HG02642 (cell line): ENCODE measurements at regions not wholly inside any gene's neighbourhood (a gene's known extent, or its start where the extent isn't known, plus 50 kb on each side); places are given as distances from the start of the nearest gene placed in this dataset.

Experiments used
- ATAC-seq: cut with Tn5 transposase; IDR thresholded peaks from one replicate; pipeline ENCODE4 v1.9.1; 2021; ENCODE audit warnings: mild to moderate bottlenecking; ENCODE audit not compliant: unreplicated experiment, poor library complexity

GRCh38 chr7:125504848-125505247 is 575.2 kb upstream of the POT1 start:
- no peak for ATAC-seq

- ATAC-seq, result no peak
Measured at GRCh38 chr7:125495997-125496396, 566.4 kb upstream of the POT1 start.

GRCh38 chr7:125492521-125492920 is 562.9 kb upstream of the POT1 start:
- no peak for ATAC-seq

- ATAC-seq, result no peak
Measured at GRCh38 chr7:125491137-125491536, 561.5 kb upstream of the POT1 start.

DNA sequence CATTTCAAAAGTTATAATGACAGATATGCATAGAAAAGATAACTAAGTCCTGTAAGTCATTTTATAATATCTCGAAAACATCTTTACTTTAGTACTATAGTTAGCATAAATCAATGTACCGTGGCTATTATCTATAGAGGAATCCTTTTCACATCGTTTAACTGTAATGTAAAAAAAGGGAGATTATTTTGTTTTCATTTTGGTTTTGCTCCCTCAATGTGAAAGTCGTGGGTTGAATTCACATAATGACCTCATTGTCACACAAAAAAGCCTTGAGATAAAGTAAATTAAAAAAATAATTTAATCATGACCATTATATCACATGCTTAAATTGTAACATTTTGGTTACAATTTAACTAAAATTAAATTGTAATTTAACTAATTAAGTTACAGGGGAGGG is 560.5 kb upstream of the POT1 start:
- ATAC-seq, result no peak

GRCh38 chr7:125485223-125485622 is 555.6 kb upstream of the POT1 start:
- ATAC-seq, result no peak

GRCh38 chr7:125484755-125485154 is 555.1 kb upstream of the POT1 start:
- ATAC-seq, result no peak

DNA sequence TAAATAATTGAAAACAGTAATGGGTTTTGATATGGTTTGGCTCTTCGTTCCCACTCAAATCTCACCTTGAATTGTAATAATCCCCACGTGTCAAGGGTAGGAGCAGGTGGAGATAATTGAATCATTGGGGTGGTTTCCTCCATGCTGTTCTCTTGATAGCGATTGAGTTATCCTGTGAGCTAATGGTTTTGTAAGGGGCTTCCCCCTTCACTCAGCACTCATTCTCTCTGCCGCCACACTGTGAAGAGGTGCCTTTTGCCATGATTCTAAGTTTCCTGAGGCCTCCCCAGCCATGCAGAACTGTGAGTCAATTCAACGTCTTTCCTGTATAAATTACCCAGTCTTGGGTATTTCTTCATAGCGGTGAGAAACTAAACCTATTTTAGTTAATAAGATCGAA is 551.7 kb upstream of the POT1 start:
- ATAC-seq, result no peak

GRCh38 chr7:125480762-125481161 is 551.1 kb upstream of the POT1 start:
- no peak for ATAC-seq

DNA sequence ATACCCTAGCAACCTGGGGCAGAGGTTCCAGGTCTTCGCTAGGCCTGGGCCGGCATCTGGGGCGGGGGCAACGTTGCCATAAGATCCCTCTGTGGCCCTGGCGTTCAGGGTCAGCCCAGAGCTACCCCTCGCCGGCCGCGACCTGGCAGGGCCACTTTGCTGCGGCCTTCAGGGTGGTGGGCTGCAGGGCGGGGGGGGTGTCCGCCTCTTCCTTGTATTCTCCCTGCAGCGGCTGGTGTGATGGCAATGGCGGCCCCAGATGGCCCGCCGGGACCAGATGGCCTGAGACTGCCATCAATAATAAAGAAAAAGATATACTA is 539.2 kb upstream of the POT1 start:
- no peak for ATAC-seq

DNA sequence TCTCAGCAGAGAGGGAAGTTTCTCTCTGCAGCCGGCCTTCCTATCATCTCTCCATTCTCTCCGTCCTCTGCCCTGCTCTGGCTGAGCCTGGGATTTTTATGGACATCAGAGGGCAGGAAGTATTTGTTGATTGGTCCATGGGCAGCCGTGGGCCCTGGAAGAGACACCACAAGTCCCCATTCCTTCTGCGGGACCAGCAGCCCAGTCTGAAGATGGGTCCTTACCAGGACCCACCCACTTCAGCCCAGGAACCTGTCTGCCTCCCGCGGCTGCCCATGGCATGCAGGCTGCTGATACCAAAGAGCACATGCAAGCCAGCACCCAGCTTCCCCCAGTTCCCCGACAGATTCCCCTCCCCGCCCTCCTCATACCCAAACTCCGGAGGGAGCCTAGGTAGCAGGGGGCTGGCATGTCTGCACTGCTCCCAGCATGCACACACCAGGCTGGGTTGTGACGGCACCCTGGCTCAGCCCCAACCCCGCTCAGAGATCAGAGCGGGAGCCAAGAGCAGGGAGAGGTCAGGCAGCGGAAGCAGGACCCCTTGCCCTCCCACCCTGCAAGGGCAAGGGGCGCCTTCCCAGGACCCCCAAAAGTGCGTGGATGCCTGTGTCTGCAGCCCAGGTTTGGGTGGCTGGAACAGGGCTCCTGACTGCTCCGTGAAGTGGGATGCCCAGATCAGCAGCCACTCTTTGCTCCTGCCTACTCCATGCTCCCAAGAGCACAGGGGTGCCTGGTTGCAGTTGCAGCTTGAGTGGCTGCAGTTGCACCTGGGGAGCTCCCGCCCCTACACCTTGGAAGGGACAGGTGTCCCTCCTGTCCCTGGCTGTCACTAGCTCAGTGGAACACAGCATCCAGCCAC is 538.6 kb upstream of the POT1 start:
- no peak for ATAC-seq

DNA sequence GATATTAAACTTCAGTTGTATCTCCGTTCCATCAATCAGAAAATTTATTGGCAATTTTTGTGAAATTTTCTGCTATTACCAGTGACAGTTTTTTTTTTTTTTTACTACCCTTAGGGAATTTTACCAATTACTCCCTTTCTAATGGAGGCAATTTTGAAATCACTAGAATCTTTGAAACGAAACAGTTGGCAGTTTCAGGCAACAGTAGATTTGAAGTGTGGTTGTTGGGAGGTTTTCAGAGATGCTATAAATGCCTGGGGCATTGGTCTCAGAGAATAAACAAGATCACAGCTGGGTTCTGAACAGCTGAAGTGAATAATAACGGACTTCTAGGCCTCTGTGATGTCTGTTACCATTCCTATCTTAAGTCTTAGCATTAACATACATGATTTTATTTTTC is 535.9 kb upstream of the POT1 start:
- no peak for ATAC-seq

DNA sequence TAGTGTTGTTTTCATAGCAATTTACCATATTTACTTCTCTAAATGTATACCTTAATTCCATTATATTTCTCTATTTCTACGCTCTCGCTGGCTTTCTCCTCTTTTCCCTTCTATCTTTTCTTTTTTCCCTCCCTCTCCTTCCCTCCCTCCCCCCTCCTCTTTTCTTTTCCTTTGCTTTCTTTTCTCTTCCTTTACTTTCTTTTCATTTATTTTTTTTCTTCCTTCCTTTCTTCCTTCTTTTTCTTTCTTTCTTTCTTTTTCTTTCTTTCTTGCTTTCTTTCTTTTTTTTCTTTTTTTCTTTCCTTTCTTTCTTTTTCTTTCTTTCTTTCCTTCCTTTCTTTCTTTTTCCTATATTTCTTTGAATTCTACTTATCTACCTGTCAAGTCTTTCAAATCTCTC is 533.0 kb upstream of the POT1 start:
- no peak for ATAC-seq

- no peak for ATAC-seq
Measured at GRCh38 chr7:125459038-125459437, 529.4 kb upstream of the POT1 start.

- no peak for ATAC-seq
Measured at GRCh38 chr7:125450749-125451148, 521.1 kb upstream of the POT1 start.

- no peak for ATAC-seq
Measured at GRCh38 chr7:125445836-125446235, 516.2 kb upstream of the POT1 start.

GRCh38 chr7:125444864-125445263 is 515.2 kb upstream of the POT1 start:
- no peak for ATAC-seq

DNA sequence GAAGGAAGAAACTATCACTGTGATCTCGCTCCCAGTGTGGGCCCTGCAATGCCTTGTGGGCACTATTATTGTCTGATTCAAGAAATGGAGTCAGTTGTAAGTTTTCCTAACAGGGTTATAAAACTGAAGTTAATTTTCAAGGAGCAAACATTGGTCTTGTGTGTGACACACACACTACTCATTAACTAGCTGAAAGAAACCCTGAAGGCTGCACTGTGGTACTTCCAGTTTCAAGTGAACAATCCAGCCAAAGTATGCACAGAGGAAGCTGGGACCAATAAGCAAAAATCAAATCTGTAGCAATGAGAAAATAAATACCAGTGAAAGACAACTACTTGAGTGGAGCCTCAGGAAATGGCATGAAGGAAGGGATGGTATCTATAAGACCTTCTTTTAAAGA is 506.6 kb upstream of the POT1 start:
- no peak for ATAC-seq

GRCh38 chr7:125431349-125431748 is 501.7 kb upstream of the POT1 start:
- no peak for ATAC-seq

GRCh38 chr7:125430013-125430412 is 500.4 kb upstream of the POT1 start:
- ATAC-seq, result no peak

GRCh38 chr7:125427676-125428075 is 498.1 kb upstream of the POT1 start:
- ATAC-seq, result no peak

GRCh38 chr7:125425506-125425905 is 495.9 kb upstream of the POT1 start:
- ATAC-seq, result no peak

- ATAC-seq, result no peak
Measured at GRCh38 chr7:125424721-125425120, 495.1 kb upstream of the POT1 start.
